Testis (tissue), 2 donors: ENCODE measurements at regions not wholly inside any gene's neighbourhood (a gene's known extent, or its start where the extent isn't known, plus 50 kb on each side); places are given as distances from the start of the nearest gene placed in this dataset.
A peak's percentile ranks its signal among the peaks of the same experiment; 100 is the strongest.

Experiments
- CTCF ChIP-seq, 3 experiments: fragments of 450-650 bp in 2 of 3; fragments of 200-600 bp in 1 of 3; sonication (generic) in 1 of 3; IDR thresholded peaks; one replicate each; pipeline ENCODE4 v1.5.1; 2016 to 2019; ENCODE audit warnings: antibody characterized with exemption in 3 of 3, mild to moderate bottlenecking in 2 of 3, moderate library complexity in 1 of 3
- POLR2A ChIP-seq: fragments of 450-650 bp; IDR thresholded peaks from one replicate; pipeline ENCODE4 v1.6.1; 2017; ENCODE audit warnings: antibody characterized with exemption, mild to moderate bottlenecking, moderate library complexity

- peak; percentile 56 to 83 (median 77) for TF ChIP-seq CTCF (IDR thresholded peaks at IDR 0.05)
- no peak for TF ChIP-seq POLR2A
Measured at GRCh38 chr1:30085811-30086770, 637.3 kb downstream of the MATN1 start.
